ENCODE measurements at regions not wholly inside any gene's neighbourhood (a gene's known extent, or its start where the extent isn't known, plus 50 kb on each side); places are given as distances from the start of the nearest gene placed in this dataset.

- TF ChIP-seq CTCF (IDR thresholded peaks at IDR 0.05) = no peak
- no peak for TF ChIP-seq POLR2A (IDR thresholded peaks at IDR 0.05)
These were observed 601.7 kb upstream of the ANO3 start for GRCh38 chr11:25730230-25730629.
